Heart left ventricle (tissue), 16 donors: ENCODE measurements at regions not wholly inside any gene's neighbourhood (a gene's known extent, or its start where the extent isn't known, plus 50 kb on each side); places are given as distances from the start of the nearest gene placed in this dataset.

ENCODE experiments used
- ATAC-seq, 4 donors: fragments of 200-7000 bp; cut with Tn5 transposase; one replicate each; pipeline ENCODE4 v1.9.1; 2020 to 2022; ENCODE audit warnings: moderate library complexity in 4 of 4, mild to moderate bottlenecking in 3 of 4, moderate number of reproducible peaks in 1 of 4
- DNase-seq, 5 donors: peaks; one replicate each; pipeline ENCODE4 v3.0.0-alpha.2; 2020
- H3K27ac ChIP-seq, 12 donors: fragments of 200-600 bp; sonication (generic) in 4 of 12; one replicate each; pipeline versions ENCODE4 v1.5.0 to v1.8.0; 2016 to 2022; ENCODE audit warnings: mild to moderate bottlenecking in 2 of 12
- H3K27me3 ChIP-seq, 9 donors: fragments of 200-600 bp; sonication (generic) in 2 of 9; one replicate each; pipeline versions ENCODE4 v1.5.1 to v1.8.0; 2016 to 2022; ENCODE audit warnings: mild to moderate bottlenecking in 3 of 9
- H3K36me3 ChIP-seq, 9 donors: fragments of 200-600 bp; sonication (generic) in 2 of 9; one replicate each; pipeline versions ENCODE4 v1.5.0 to v1.8.0; 2018 to 2022; ENCODE audit warnings: mild to moderate bottlenecking in 2 of 9
- H3K4me1 ChIP-seq, 12 donors: fragments of 200-600 bp; sonication (generic) in 4 of 12; one replicate each; pipeline versions ENCODE4 v1.5.0 to v1.8.0; 2016 to 2022; ENCODE audit warnings: mild to moderate bottlenecking in 3 of 12
- H3K4me3 ChIP-seq, 12 donors: fragments of 200-600 bp; sonication (generic) in 4 of 12; one replicate each; pipeline versions ENCODE4 v1.5.0 to v1.8.0; 2017 to 2022; ENCODE audit warnings: mild to moderate bottlenecking in 9 of 12, moderate library complexity in 4 of 12
- H3K9me3 ChIP-seq, 12 donors: fragments of 200-600 bp; sonication (generic) in 4 of 12; one replicate each; pipeline versions ENCODE4 v1.5.0 to v1.8.0; 2016 to 2022; ENCODE audit warnings: mild to moderate bottlenecking in 1 of 12
- CTCF ChIP-seq, 12 donors: fragments of 200-600 bp; sonication (generic) in 4 of 12; IDR thresholded peaks; one replicate each; pipeline versions ENCODE4 v1.5.0 to v1.8.0; 2018 to 2022; ENCODE audit warnings: antibody characterized with exemption in 12 of 12, mild to moderate bottlenecking in 5 of 12
- POLR2A ChIP-seq, 2 donors: fragments of 450-650 bp; IDR thresholded peaks; one replicate each; pipeline ENCODE4 v1.6.1; 2017; ENCODE audit warnings: antibody characterized with exemption in 2 of 2, mild to moderate bottlenecking in 2 of 2, moderate library complexity in 2 of 2
- WGBS, 4 donors: extraction: QIAGEN DNeasy Blood & Tissue Kit in 2 of 4; methylation state at CpG; one replicate each; pipeline versions ENCODE4 v1.1.5 to v1.1.7; 2013 to 2018; 5-methylcytosine and 5-hydroxymethylcytosine counted together
- intact Hi-C, 10 donors: fragments of 100-400 bp; cut with DNase I; formaldehyde crosslinking; loops; one replicate each; pipeline versions ENCODE4 v1.11.1 to v1.14.2; 2022
- donor health status: ischemic (EF 13 %, LVEDD 7.1; RV severe dilation, severe dysfunction).
- donor health status: healthy with polysubstance abuse.
- donor health status: DM: no; HTN: yes; CAD: no.
- donor health status: DM: no; HTN: no; CAD: no.
- donor health status: ischemic (EF 25% LVEDD 6.9; RV normal size, moderate dysfunction).
- donor health status: ischemic (EF 25% LVEDD 5.7; RV mildly dilated, moderate dysfunction).
- donor health status: healthy.
- donor health status: DM: yes; HTN: yes; CAD: no.
- donor health status: ischemic (EF 35%, LVEDD 5.7; RV mildly dilated, moderate dysfunction).
- donor health status: nonischemic (EF 11% LVEDD 7.7; RV severe dilation, severe dysfunction).
- donor health status: DM: yes; HTN: yes; CAD: no.
- donor health status: PGD.
- donor health status: ischemic (EF 29% LVEDD 5.4; RV normal size, mild dysfunction).
- donor health status: nonischemic (EF 23%, LVEDD 6.1; RV moderate dilation, normal function).

- intact Hi-C loops: no loop called here
- no peak for ATAC-seq
- H3K27ac ChIP-seq: peak overlapping the region in 2 of 12 donors; percentile 25 to 85
Measured at GRCh38 chr1:234841281-234841680, 231.3 kb upstream of the IRF2BP2 start.

GRCh38 chr1:234840843-234841242 is 230.9 kb upstream of the IRF2BP2 start:
- 76 to 97% (median 93%) methylated on average over 2 of the region's 2 CpGs for WGBS, 4 donors
- no peaks in the 10 kb centered on the region for H3K36me3 ChIP-seq
- H3K9me3 ChIP-seq: no peaks in the 10 kb centered on the region
- TF ChIP-seq POLR2A (IDR thresholded peaks at IDR 0.05): no peak
- no peak for TF ChIP-seq CTCF (IDR thresholded peaks at IDR 0.05)
- DNase-seq (no peak), ATAC-seq (no peak)
- H3K27me3 ChIP-seq: no peaks in the 10 kb centered on the region
- H3K27ac ChIP-seq: peak overlapping the region in 1 of 12 donors; percentile 85
- H3K4me1 ChIP-seq: peaks cover 0 to 90% (median 27%) of the 10 kb centered on the region in 12 donors
- no peak overlapping the region for H3K4me3 ChIP-seq
- intact Hi-C loops: no loop called here

More at GRCh38 chr1:234841281-234841680, 231.3 kb upstream of the IRF2BP2 start:
- Histone ChIP-seq H3K9me3 (no peaks in the 10 kb centered on the region), H3K27me3 (no peaks in the 10 kb centered on the region), H3K4me1 (peaks cover 0 to 87% (median 27%) of the 10 kb centered on the region in 12 donors), H3K36me3 (no peaks in the 10 kb centered on the region), H3K4me3 (no peak overlapping the region)
- TF ChIP-seq POLR2A (IDR thresholded peaks at IDR 0.05) (no peak), CTCF (IDR thresholded peaks at IDR 0.05) (no peak)
- DNase-seq: no peak
- 91 to 100% (median 95%) methylated on average over 3 of the region's 3 CpGs for WGBS, 4 donors

GRCh38 chr1:234840253-234840652 is 230.3 kb upstream of the IRF2BP2 start:
- no peak for DNase-seq
- intact Hi-C loops: no loop called here
- no peak for ATAC-seq
- no peak overlapping the region for H3K4me3 ChIP-seq
- TF ChIP-seq POLR2A (IDR thresholded peaks at IDR 0.05): no peak
- no peak for TF ChIP-seq CTCF (IDR thresholded peaks at IDR 0.05)
- WGBS, 4 donors: 75 to 96% (median 95%) methylated on average over 2 of the region's 2 CpGs
- H3K9me3 ChIP-seq: no peaks in the 10 kb centered on the region
- no peak overlapping the region for H3K27ac ChIP-seq
- no peaks in the 10 kb centered on the region for H3K27me3 ChIP-seq
- no peaks in the 10 kb centered on the region for H3K36me3 ChIP-seq
- H3K4me1 ChIP-seq: peaks cover 0 to 87% (median 26%) of the 10 kb centered on the region in 12 donors

- 97 to 100% (median 100%) methylated on average over 2 of the region's 2 CpGs for WGBS, 4 donors
- no peak for ATAC-seq
- Histone ChIP-seq H3K27me3 (no peaks in the 10 kb centered on the region), H3K4me1 (peaks cover 0 to 81% (median 20%) of the 10 kb centered on the region in 12 donors), H3K4me3 (no peak overlapping the region), H3K9me3 (no peaks in the 10 kb centered on the region), H3K27ac (no peak overlapping the region), H3K36me3 (no peaks in the 10 kb centered on the region)
- no peak for DNase-seq
- TF ChIP-seq POLR2A (IDR thresholded peaks at IDR 0.05) (no peak), CTCF (IDR thresholded peaks at IDR 0.05) (no peak)
- intact Hi-C loops: no loop called here
Measured at GRCh38 chr1:234839663-234840062, 229.7 kb upstream of the IRF2BP2 start.
